ENCODE measurements at regions not wholly inside any gene's neighbourhood (a gene's known extent, or its start where the extent isn't known, plus 50 kb on each side); places are given as distances from the start of the nearest gene placed in this dataset.

DNA sequence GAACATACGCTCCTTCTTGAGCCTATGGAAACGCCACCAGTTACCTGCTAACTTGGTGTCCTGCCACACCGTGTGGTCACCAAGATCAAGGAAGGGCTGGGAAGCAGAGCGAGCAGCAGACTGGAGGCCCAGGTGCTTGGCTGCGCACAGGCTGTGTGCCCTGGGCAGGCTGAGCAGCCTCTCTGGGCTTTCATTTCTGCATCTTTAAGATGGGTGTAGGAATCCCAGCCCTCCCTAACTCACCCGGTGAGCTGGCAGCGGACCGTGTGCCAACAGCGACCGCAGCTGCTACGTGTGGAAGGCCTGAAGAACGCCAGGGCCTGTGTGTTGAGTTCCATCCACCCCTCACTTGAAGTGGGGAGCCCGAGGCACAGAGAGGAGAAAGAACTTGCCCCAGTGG lies 80.0 kb downstream of the IRF8 start:
- WGBS, 2 donors = 94 to 95% methylated on average over 13 of the region's 13 CpGs
- Histone ChIP-seq H3K4me1 (peaks cover 0 to 32% (median 0%) of the 10 kb centered on the region in 9 donors), H3K27me3 (peaks cover 0 to 65% (median 47%) of the 10 kb centered on the region in 7 donors), H3K36me3 (no peaks in the 10 kb centered on the region), H3K27ac (peak overlapping the region in 1 of 10 donors; percentile 72), H3K9me3 (no peaks in the 10 kb centered on the region), H3K4me3 (no peak overlapping the region)
- no peak for DNase-seq
- intact Hi-C loops (cut with DNase I) = no loop called here
- no peak for ATAC-seq
- TF ChIP-seq, protein P1, sequence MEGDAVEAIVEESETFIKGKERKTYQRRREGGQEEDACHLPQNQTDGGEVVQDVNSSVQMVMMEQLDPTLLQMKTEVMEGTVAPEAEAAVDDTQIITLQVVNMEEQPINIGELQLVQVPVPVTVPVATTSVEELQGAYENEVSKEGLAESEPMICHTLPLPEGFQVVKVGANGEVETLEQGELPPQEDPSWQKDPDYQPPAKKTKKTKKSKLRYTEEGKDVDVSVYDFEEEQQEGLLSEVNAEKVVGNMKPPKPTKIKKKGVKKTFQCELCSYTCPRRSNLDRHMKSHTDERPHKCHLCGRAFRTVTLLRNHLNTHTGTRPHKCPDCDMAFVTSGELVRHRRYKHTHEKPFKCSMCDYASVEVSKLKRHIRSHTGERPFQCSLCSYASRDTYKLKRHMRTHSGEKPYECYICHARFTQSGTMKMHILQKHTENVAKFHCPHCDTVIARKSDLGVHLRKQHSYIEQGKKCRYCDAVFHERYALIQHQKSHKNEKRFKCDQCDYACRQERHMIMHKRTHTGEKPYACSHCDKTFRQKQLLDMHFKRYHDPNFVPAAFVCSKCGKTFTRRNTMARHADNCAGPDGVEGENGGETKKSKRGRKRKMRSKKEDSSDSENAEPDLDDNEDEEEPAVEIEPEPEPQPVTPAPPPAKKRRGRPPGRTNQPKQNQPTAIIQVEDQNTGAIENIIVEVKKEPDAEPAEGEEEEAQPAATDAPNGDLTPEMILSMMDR (IDR thresholded peaks at IDR 0.05) = no peak

DNA sequence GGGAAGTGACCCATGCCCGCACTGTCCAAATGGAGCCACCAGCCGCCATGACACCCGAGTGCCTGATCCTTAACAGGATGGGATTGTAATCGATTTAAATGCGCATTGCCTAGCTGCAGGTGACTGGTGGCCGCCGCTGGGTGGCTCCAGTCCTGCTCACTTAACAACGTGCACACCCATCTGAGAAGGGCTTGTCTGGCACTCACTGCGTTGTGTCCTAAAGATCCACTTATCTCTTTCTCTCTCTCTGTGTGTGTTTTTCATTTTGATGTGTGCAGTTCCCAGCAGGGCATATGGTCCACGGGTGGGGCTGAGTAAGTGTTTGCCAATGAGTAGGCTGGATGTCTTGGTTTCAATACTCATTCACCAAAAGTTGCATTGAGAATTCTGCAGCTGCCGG lies 80.6 kb downstream of the IRF8 start:
- intact Hi-C loops (cut with DNase I) = loop anchor here in 2 of 10 donors (10.0 kb wide), 1 partner anchor 155 kb away; no protein-coding TSS in a partner anchor
- H3K4me1 ChIP-seq = peaks cover 0 to 39% (median 0%) of the 10 kb centered on the region in 9 donors
- DNase-seq (no peak), ATAC-seq (no peak)
- H3K27ac ChIP-seq = no peak overlapping the region
- peaks cover 0 to 71% (median 53%) of the 10 kb centered on the region in 7 donors for H3K27me3 ChIP-seq
- no peaks in the 10 kb centered on the region for H3K9me3 ChIP-seq
- TF ChIP-seq, protein P1 (IDR thresholded peaks at IDR 0.05) = no peak
- 80 to 83% methylated on average over 11 of the region's 11 CpGs for WGBS, 2 donors
- no peak overlapping the region for H3K4me3 ChIP-seq
- no peaks in the 10 kb centered on the region for H3K36me3 ChIP-seq

DNA sequence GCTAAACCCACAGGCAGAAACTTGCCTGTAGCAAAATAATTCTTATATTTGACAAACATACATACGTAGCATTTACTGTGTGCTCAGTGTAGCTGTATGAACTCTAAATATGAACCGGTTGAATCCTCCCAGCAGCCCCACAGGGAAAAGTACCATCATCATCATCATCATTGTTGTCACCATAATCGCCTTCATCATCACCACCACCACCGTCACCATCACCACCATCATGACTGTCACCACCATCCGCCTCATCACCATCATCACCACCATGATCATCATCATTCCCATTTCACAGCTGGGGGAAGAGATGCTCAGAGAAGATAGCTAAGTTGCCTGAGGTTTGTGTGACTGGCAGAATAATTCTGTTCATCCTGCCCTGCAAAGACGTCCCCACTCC lies 81.7 kb downstream of the IRF8 start:
- TF ChIP-seq, protein P1 (IDR thresholded peaks at IDR 0.05) = no peak
- no peak overlapping the region for H3K27ac ChIP-seq
- H3K27me3 ChIP-seq = peaks cover 0 to 71% (median 60%) of the 10 kb centered on the region in 7 donors
- H3K36me3 ChIP-seq = no peaks in the 10 kb centered on the region
- no peak for ATAC-seq
- 88 to 91% methylated on average over 6 of the region's 6 CpGs for WGBS, 2 donors
- H3K4me3 ChIP-seq = no peak overlapping the region
- H3K4me1 ChIP-seq = peaks cover 0 to 50% (median 0%) of the 10 kb centered on the region in 9 donors
- intact Hi-C loops (cut with DNase I) = loop anchor here in 2 of 10 donors (10.0 kb wide), 1 partner anchor 156 kb away; no protein-coding TSS in a partner anchor
- H3K9me3 ChIP-seq = no peaks in the 10 kb centered on the region
- no peak for DNase-seq

DNA sequence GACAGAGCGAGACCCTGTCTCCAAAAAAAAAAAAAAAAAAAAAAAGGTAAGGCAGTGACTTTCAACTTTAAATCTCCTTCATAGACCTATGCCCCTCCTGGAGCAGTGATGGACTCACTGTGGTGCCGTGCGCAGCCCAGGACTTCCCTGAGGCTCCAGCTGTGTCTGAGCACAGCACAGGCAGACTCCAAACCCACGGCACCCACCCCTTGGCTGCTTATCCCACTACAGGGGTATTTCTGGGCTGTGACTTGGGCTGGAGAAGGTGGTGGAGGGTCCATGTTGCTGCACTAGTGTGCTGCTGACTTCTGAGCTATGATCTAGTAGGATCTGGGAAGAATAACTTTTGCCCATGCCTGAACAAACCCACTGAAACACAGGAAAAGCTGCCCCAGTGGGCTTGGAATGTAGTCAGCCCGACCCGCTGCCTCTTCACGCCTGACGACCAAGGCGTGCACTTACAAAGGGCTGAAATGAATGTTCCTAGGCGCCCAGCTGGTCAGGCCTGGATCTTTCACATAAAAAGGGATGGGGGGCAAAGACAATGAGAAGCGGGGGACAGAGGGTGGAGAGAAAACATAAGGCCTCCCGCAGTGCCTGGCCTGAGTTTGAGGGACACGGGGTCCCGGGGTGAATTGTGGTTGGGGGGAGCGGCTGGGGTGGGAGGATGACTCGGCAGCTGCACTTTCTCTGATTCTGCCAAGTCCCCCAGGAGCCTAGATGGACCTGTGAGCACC lies 83.0 kb downstream of the IRF8 start:
- H3K27ac ChIP-seq = no peak overlapping the region
- DNase-seq = no peak
- H3K9me3 ChIP-seq = no peaks in the 10 kb centered on the region
- intact Hi-C loops (cut with DNase I) = loop anchor here in 2 of 10 donors (10.0 kb wide), 1 partner anchor 157 kb away; no protein-coding TSS in a partner anchor
- no peak overlapping the region for H3K4me3 ChIP-seq
- WGBS, 2 donors = 86 to 93% methylated on average over 16 of the region's 16 CpGs
- no peak for ATAC-seq
- TF ChIP-seq, protein P1 (IDR thresholded peaks at IDR 0.05) = no peak
- H3K36me3 ChIP-seq = no peaks in the 10 kb centered on the region
- peaks cover 0 to 52% (median 0%) of the 10 kb centered on the region in 9 donors for H3K4me1 ChIP-seq
- peaks cover 0 to 70% (median 58%) of the 10 kb centered on the region in 7 donors for H3K27me3 ChIP-seq

Data from heart right ventricle (tissue), 16 donors.